GM12865 (cell line): ENCODE measurements at regions not wholly inside any gene's neighbourhood (a gene's known extent, or its start where the extent isn't known, plus 50 kb on each side); places are given as distances from the start of the nearest gene placed in this dataset.

Source experiments
- DNase-seq: peaks from one replicate; pipeline ENCODE4 v3.0.0; 2010; ENCODE audit warnings: low read depth
- H3K4me3 ChIP-seq: 2 replicates; pipeline ENCODE4 v1.5.1; 2011; ENCODE audit warnings: mild to moderate bottlenecking, low read depth, low read length, control low read depth
- TF ChIP-seq, protein P1 (sequence below): IDR thresholded peaks from 2 replicates; pipeline ENCODE4 v1.5.1; 2011; ENCODE audit warnings: low read length, control low read depth, low read depth, inconsistent platforms; ENCODE audit not compliant: insufficient read depth; ENCODE audit errors: missing control alignments

DNA sequence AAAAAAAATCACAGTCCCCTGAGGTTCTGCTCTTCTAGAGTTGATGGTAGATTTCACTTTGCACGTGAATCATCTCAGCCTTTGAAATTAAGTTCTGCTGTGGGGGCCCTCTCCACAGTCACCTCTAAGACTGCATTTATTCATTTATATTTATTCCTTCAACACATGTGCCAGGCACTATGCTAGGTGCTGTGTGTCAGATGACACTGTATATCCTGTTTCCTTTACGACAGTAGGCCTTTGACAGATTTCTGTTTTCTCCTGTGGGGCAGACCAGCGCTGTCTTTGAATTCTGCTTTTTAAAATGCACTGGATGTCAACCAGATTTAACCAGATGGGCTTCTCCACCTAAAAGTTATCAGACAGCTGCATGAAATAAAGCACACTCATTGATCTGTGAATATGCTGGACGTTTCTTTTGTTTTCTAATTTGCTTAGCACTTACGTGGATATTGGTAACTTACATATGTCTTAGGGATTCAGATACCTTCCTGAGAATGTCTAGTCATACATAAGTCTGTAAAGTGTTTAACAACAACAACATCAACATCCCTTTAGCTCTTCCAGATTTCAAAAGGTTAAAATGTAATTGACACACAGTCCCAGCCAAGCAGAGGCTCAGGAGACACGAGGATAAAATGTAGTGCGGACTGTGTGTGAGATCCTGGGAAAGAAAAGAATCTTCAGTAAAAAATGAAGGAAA is 525.5 kb upstream of the MCTP2 start:
- no peak overlapping the region for H3K4me3 ChIP-seq
- DNase-seq = no peak
- TF ChIP-seq, protein P1, sequence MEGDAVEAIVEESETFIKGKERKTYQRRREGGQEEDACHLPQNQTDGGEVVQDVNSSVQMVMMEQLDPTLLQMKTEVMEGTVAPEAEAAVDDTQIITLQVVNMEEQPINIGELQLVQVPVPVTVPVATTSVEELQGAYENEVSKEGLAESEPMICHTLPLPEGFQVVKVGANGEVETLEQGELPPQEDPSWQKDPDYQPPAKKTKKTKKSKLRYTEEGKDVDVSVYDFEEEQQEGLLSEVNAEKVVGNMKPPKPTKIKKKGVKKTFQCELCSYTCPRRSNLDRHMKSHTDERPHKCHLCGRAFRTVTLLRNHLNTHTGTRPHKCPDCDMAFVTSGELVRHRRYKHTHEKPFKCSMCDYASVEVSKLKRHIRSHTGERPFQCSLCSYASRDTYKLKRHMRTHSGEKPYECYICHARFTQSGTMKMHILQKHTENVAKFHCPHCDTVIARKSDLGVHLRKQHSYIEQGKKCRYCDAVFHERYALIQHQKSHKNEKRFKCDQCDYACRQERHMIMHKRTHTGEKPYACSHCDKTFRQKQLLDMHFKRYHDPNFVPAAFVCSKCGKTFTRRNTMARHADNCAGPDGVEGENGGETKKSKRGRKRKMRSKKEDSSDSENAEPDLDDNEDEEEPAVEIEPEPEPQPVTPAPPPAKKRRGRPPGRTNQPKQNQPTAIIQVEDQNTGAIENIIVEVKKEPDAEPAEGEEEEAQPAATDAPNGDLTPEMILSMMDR = no peak

DNA sequence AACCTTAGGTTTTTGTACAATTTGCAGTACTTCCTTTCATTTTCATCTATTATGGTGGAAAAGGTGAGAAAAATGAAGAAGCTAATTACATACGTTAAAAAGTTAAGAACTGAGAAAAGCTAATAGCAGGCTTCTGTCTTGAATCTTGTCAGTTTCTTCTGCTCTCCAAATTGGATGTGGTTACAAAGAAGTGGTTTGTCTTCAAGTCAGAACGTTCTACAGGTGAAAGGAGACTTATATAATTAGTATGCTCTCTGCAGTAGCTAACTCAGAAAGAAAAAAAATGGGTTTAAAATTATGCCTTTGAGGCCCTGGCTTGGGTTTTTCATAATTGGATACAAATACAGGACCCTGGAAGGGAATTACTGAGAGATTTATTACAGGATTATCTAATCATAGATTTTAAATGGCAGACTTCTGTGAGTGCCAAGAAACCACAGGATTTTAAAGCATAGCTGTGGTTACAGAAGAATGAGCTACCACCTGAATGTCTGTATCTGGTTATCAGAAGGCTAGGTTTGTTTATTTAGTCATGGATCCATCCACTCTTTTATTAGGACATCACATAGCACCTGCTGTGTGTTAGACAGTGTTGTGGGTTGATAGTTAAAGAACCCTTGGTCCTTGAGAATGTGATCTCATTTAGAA is 528.1 kb upstream of the MCTP2 start:
- TF ChIP-seq, protein P1 = no peak
- DNase-seq = no peak
- H3K4me3 ChIP-seq = no peak overlapping the region

DNA sequence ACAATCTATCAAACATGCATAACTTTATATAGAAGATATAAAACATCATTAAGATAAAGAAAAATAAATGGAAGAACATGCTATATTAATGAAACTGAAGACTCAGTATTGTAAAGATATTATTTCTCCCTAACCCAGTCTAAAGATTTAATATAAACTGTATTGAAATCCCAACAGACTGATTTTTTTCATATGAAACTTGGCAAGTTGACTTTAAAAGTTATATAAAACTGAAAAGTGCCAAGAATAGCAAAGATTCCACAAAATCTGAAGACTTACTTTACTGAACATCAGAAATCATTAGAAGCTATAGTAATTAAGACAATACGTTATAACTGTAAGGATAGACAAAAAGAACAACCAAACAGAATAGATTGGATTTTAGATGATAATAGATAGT is 531.3 kb upstream of the MCTP2 start:
- DNase-seq = no peak
- TF ChIP-seq, protein P1 = no peak

GRCh38 chr15:93694033-93694432 is 537.3 kb upstream of the MCTP2 start:
- no peak overlapping the region for H3K4me3 ChIP-seq
- TF ChIP-seq, protein P1 = no peak
- DNase-seq = no peak

More for the DNA sequence above, 531.3 kb upstream of the MCTP2 start:
- no peak overlapping the region for H3K4me3 ChIP-seq

- TF ChIP-seq, protein P1 = no peak
- H3K4me3 ChIP-seq = no peak overlapping the region
These were observed 547.7 kb upstream of the MCTP2 start for GRCh38 chr15:93683651-93684050.

DNA sequence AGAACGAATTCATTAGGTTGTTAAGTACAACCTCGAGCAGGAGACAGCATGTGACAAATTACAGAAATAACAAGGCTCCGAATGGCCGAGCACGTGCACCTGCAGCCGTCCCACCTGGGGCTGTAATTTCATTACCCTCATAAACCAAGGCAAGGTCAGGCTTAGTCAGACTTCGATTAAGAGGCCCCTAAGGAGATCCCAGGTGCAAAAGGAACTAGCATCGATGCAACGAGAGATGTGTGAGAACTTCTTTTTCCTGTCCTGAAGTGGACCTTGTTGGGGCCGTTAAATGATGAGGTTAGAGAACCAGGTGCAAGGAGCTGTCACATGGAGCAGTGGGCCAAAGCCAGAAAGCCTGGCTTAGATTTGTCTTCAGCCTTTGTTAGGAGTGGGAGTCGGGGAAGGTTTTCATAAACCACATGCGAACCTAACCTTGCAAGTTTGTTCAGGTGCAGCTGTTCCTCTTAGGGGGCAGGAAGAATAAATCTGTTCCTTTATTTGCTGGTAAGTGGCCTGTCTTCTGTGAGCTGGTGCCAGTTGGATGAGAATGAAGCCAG is 559.9 kb upstream of the MCTP2 start:
- DNase-seq = no peak
- TF ChIP-seq, protein P1 = no peak
- no peak overlapping the region for H3K4me3 ChIP-seq

More at GRCh38 chr15:93683651-93684050, 547.7 kb upstream of the MCTP2 start:
- DNase-seq = no peak
